H1 (cell line): ENCODE measurements at regions not wholly inside any gene's neighbourhood (a gene's known extent, or its start where the extent isn't known, plus 50 kb on each side); places are given as distances from the start of the nearest gene placed in this dataset.

Experiments
- CTCF ChIA-PET: fragments of 300-600 bp; sonication (Branson Sonifier 250); formaldehyde crosslinking; loops from one replicate; lab custom pipeline; 2021; ENCODE audit not compliant: partially characterized antibody; lab: Charles Lee
- POLR2A ChIA-PET: fragments of 300-600 bp; sonication (Branson Sonifier 250); formaldehyde crosslinking; loops from one replicate; lab custom pipeline; 2021; ENCODE audit warnings: inconsistent platforms; ENCODE audit not compliant: partially characterized antibody; lab: Charles Lee
- DNase-seq, 2 experiments: peaks; one replicate each; pipeline versions ENCODE4 v3.0.0 to v3.0.0-alpha.2; 2010 to 2022; ENCODE audit warnings: low spot score in 2 of 2, low read depth in 1 of 2, mixed read lengths in 1 of 2
- FAIRE-seq: peaks from 2 replicates; lab custom pipeline; 2011; peaks lifted over from hg19 to GRCh38; lab: Jason Lieb, UNC
- H2AFZ ChIP-seq: 2 replicates; pipeline ENCODE4 v1.8.1; 2012; ENCODE audit warnings: low read length, inconsistent platforms
- H2AK5ac ChIP-seq: 2 replicates; pipeline ENCODE4 v1.6.1; 2013; ENCODE audit warnings: low read depth, low read length
- H2BK120ac ChIP-seq: replicated peaks from 2 replicates; pipeline ENCODE3; 2013; ENCODE audit warnings: low read depth, low read length, inconsistent platforms
- H2BK12ac ChIP-seq: 2 replicates; pipeline ENCODE4 v1.6.1; 2013; ENCODE audit warnings: low read depth, low read length
- H2BK15ac ChIP-seq: 2 replicates; pipeline ENCODE4 v1.6.1; 2013; ENCODE audit warnings: low read length
- H2BK20ac ChIP-seq: 2 replicates; pipeline ENCODE4 v1.6.1; 2013; ENCODE audit warnings: low read length
- H2BK5ac ChIP-seq: 2 replicates; pipeline ENCODE4 v1.6.1; 2013; ENCODE audit warnings: low read depth, low read length
- H3K14ac ChIP-seq: 2 replicates; pipeline ENCODE4 v1.6.1; 2013; ENCODE audit warnings: inconsistent platforms; ENCODE audit not compliant: insufficient read length
- H3K18ac ChIP-seq: 2 replicates; pipeline ENCODE4 v1.6.1; 2013; ENCODE audit warnings: low read length; ENCODE audit errors: extremely low read depth
- H3K23ac ChIP-seq: 2 replicates; pipeline ENCODE4 v1.6.1; 2013; ENCODE audit warnings: inconsistent platforms; ENCODE audit not compliant: insufficient read length
- H3K23me2 ChIP-seq: 2 replicates; pipeline ENCODE4 v1.6.1; 2013; ENCODE audit warnings: low read depth, low read length
- H3K27ac ChIP-seq: 2 replicates; pipeline ENCODE4 v1.6.1; 2011; ENCODE audit warnings: low read depth, low read length, inconsistent platforms
- H3K27me3 ChIP-seq, 4 experiments: replicated peaks in 1 of 4; 1 replicate in 1 of 4; 2 replicates in 3 of 4; pipeline versions ENCODE4 v1.6.1 to v1.8.1; 2011 to 2013; ENCODE audit warnings: low read length in 3 of 4, mild to moderate bottlenecking in 3 of 4, inconsistent platforms in 2 of 4, mixed read lengths in 2 of 4, moderate library complexity in 1 of 4; ENCODE audit not compliant: control insufficient read depth in 3 of 4, insufficient read depth in 3 of 4; ENCODE audit errors: extremely low read depth in 1 of 4
- H3K36me3 ChIP-seq, 4 experiments: 2 replicates each; pipeline versions ENCODE4 v1.6.1 to v1.8.1; 2011 to 2013; ENCODE audit warnings: mild to moderate bottlenecking in 4 of 4, low read length in 3 of 4, moderate library complexity in 2 of 4, control low read depth in 1 of 4, inconsistent platforms in 1 of 4; ENCODE audit not compliant: insufficient read depth in 4 of 4, control insufficient read depth in 2 of 4
- H3K4ac ChIP-seq: replicated peaks from 2 replicates; pipeline ENCODE3; 2013; ENCODE audit warnings: low read length, low read depth, mixed read lengths, inconsistent platforms; ENCODE audit not compliant: insufficient read length
- H3K4me1 ChIP-seq, 4 experiments: replicated peaks in 1 of 4; 1 replicate in 1 of 4; 2 replicates in 3 of 4; pipeline versions ENCODE4 v1.6.1 to v1.8.1; 2011 to 2013; ENCODE audit warnings: low read length in 3 of 4, inconsistent platforms in 2 of 4, mixed read lengths in 1 of 4; ENCODE audit not compliant: insufficient read depth in 4 of 4, control insufficient read depth in 3 of 4
- H3K4me2 ChIP-seq, 2 experiments: 2 replicates each; pipeline versions ENCODE4 v1.6.1 to v1.8.1; 2011 to 2013; ENCODE audit warnings: low read depth in 2 of 2, low read length in 2 of 2, control low read depth in 1 of 2, inconsistent platforms in 1 of 2, mild to moderate bottlenecking in 1 of 2; ENCODE audit not compliant: insufficient read depth in 1 of 2
- H3K4me3 ChIP-seq, 4 experiments: fragments of 200-600, 300-600 bp in 1 of 4; sonication (generic), shearing (Covaris generic), sonication (Bioruptor Twin) in 1 of 4; 2 replicates each; pipeline versions ENCODE4 v1.5.1 to v1.8.1; 2011 to 2016; ENCODE audit warnings: low read length in 4 of 4, low read depth in 3 of 4, control low read depth in 2 of 4, inconsistent platforms in 2 of 4, mild to moderate bottlenecking in 2 of 4, mixed read lengths in 1 of 4, moderate library complexity in 1 of 4; ENCODE audit not compliant: insufficient read depth in 2 of 4; ENCODE audit errors: extremely low read depth in 1 of 4
- H3K56ac ChIP-seq: replicated peaks from 2 replicates; pipeline ENCODE3; 2013; ENCODE audit warnings: low read depth, mild to moderate bottlenecking, mixed read lengths, low read length, inconsistent platforms; ENCODE audit not compliant: insufficient read length
- H3K79me1 ChIP-seq: 2 replicates; pipeline ENCODE4 v1.6.1; 2013; ENCODE audit warnings: low read depth, low read length, control low read depth
- H3K79me2 ChIP-seq, 2 experiments: 2 replicates each; pipeline versions ENCODE4 v1.6.1 to v1.8.1; 2012 to 2013; ENCODE audit warnings: low read length in 2 of 2, mild to moderate bottlenecking in 2 of 2, inconsistent platforms in 1 of 2; ENCODE audit not compliant: insufficient read depth in 2 of 2, control insufficient read depth in 1 of 2
- H3K9ac ChIP-seq, 4 experiments: replicated peaks in 1 of 4; 1 replicate in 1 of 4; 2 replicates in 3 of 4; pipeline versions ENCODE4 v1.6.1 to v1.8.1; 2011 to 2013; ENCODE audit warnings: low read depth in 3 of 4, low read length in 3 of 4, control low read depth in 2 of 4, mild to moderate bottlenecking in 2 of 4, moderate library complexity in 2 of 4, inconsistent platforms in 1 of 4; ENCODE audit errors: extremely low read depth in 1 of 4
- H3K9me3 ChIP-seq, 2 experiments: 2 replicates each; pipeline versions ENCODE4 v1.6.1 to v1.8.1; 2012 to 2013; ENCODE audit warnings: mild to moderate bottlenecking in 2 of 2, moderate library complexity in 2 of 2, control low read depth in 1 of 2, inconsistent platforms in 1 of 2, low read depth in 1 of 2, low read length in 1 of 2, mixed read lengths in 1 of 2; ENCODE audit not compliant: insufficient read depth in 2 of 2
- H4K20me1 ChIP-seq, 2 experiments: replicated peaks in 1 of 2; 2 replicates each; pipeline versions ENCODE3 to v1.8.1; 2011 to 2013; ENCODE audit warnings: inconsistent platforms in 2 of 2, low read length in 2 of 2, mild to moderate bottlenecking in 1 of 2; ENCODE audit not compliant: insufficient read depth in 2 of 2, control insufficient read depth in 1 of 2
- H4K5ac ChIP-seq: 2 replicates; pipeline ENCODE4 v1.6.1; 2013; ENCODE audit warnings: low read length, low read depth, mixed read lengths, inconsistent platforms; ENCODE audit not compliant: insufficient read length
- H4K8ac ChIP-seq: 2 replicates; pipeline ENCODE4 v1.8.0; 2013; ENCODE audit warnings: mild to moderate bottlenecking, moderate library complexity, low read length, inconsistent platforms; ENCODE audit not compliant: insufficient read depth; ENCODE audit errors: extremely low read depth
- H4K91ac ChIP-seq: replicated peaks from 2 replicates; pipeline ENCODE3; 2013; ENCODE audit warnings: low read length, mixed read lengths, inconsistent platforms; ENCODE audit not compliant: insufficient read length
- ASH2L ChIP-seq: fragments of 200-600, 300-600 bp; sonication (generic); IDR thresholded peaks from one replicate; pipeline ENCODE4 v1.7.1; 2017; ENCODE audit warnings: low read length
- CBX5 ChIP-seq: fragments of 300-800, 300-1000 bp; sonication (generic); IDR thresholded peaks from 2 replicates; pipeline ENCODE4 v1.7.1; 2016; ENCODE audit warnings: antibody characterized with exemption, low read length, low read depth
- CTBP2 ChIP-seq: IDR thresholded peaks from 2 replicates; pipeline ENCODE4 v1.7.0; 2011; ENCODE audit warnings: borderline replicate concordance, mild to moderate bottlenecking, moderate library complexity, mixed read lengths, low read length; ENCODE audit not compliant: insufficient read depth, insufficient read length
- EZH2 ChIP-seq: fragments of 200-600 bp; sonication (generic); IDR thresholded peaks from 2 replicates; pipeline ENCODE4 v1.7.1; 2012; ENCODE audit warnings: low read depth, mild to moderate bottlenecking, moderate library complexity, low read length, inconsistent platforms; ENCODE audit not compliant: severe bottlenecking
- MAFK ChIP-seq: IDR thresholded peaks from 2 replicates; pipeline ENCODE4 v1.6.1; 2012; ENCODE audit warnings: low read depth, mild to moderate bottlenecking, improper control_type of control experiment, low read length
- RNF2 ChIP-seq: fragments of 200-900, 300-1000 bp; sonication (generic); IDR thresholded peaks from 2 replicates; pipeline ENCODE4 v1.7.1; 2016; ENCODE audit warnings: borderline replicate concordance, low read depth, mild to moderate bottlenecking, antibody characterized with exemption, low read length; ENCODE audit not compliant: poor library complexity, severe bottlenecking; ENCODE audit errors: missing control alignments
- SIRT6 ChIP-seq: IDR thresholded peaks from one replicate; pipeline ENCODE4 v1.7.1; 2012; ENCODE audit warnings: low read length, inconsistent platforms
- SP1 ChIP-seq: IDR thresholded peaks from 2 replicates; pipeline ENCODE4 v1.6.1; 2011; ENCODE audit warnings: low read depth, low read length
- WGBS, 2 experiments: shearing (Covaris generic) in 1 of 2; methylation state at CpG; one replicate each; pipeline versions ENCODE4 v1.1.6 to v1.1.7; 2013 to 2015; ENCODE audit warnings: low lambda C conversion rate in 2 of 2, mixed read lengths in 2 of 2, inconsistent platforms in 1 of 2, low coverage in 1 of 2, missing lambda C conversion rate in 1 of 2; ENCODE audit not compliant: insufficient replicate concordance in 2 of 2, insufficient coverage in 1 of 2, insufficient read length in 1 of 2; ENCODE audit errors: extremely low coverage in 1 of 2, missing lambda C conversion rate in 1 of 2; 5-methylcytosine and 5-hydroxymethylcytosine counted together

GRCh38 chr3:147854542-147854941 lies 445.4 kb downstream of the ZIC1 start:
- Histone ChIP-seq H3K23me2 (no peaks in the 10 kb centered on the region), H3K4me2 (no peak overlapping the region), H2AK5ac (no peak overlapping the region), H4K8ac (no peak overlapping the region), H3K4me3 (no peak overlapping the region), H3K56ac (no peak overlapping the region), H2BK15ac (no peak overlapping the region), H2BK20ac (no peak overlapping the region), H4K5ac (no peak overlapping the region), H3K36me3 (no peaks in the 10 kb centered on the region), H3K27ac (no peak overlapping the region), H2BK12ac (no peak overlapping the region), H4K20me1 (no peaks in the 10 kb centered on the region), H3K18ac (no peak overlapping the region), H3K79me2 (no peaks in the 10 kb centered on the region), H2AFZ (no peak overlapping the region), H2BK120ac (no peak overlapping the region), H3K9me3 (peaks cover 3 to 10% of the 10 kb centered on the region in 2 experiments; a peak in 1 of 4 replicates), H3K4ac (no peak overlapping the region), H3K4me1 (no peaks in the 10 kb centered on the region), H3K79me1 (no peaks in the 10 kb centered on the region), H2BK5ac (no peak overlapping the region), H3K23ac (no peak overlapping the region), H3K27me3 (no peaks in the 10 kb centered on the region), H3K14ac (no peak overlapping the region), H4K91ac (no peak overlapping the region), H3K9ac (no peak overlapping the region)
- DNase-seq, result no peak
- WGBS, 2 experiments, result 95% methylated on average over 4 of the region's 4 CpGs; no CpG with 5 or more reads in 1 of the 2 experiments
- TF ChIP-seq MAFK (no peak), CBX5 (no peak), EZH2 (no peak), RNF2 (no peak), ASH2L (no peak), SIRT6 (no peak), SP1 (no peak), CTBP2 (no peak)
- CTCF ChIA-PET, result no interaction called here
- POLR2A ChIA-PET, result interaction anchor here (0.6 kb wide), 1 partner anchor 93 kb away, joined by 3 read pairs; no protein-coding TSS in a partner anchor
- FAIRE-seq, result no peak
